ENCODE measurements at regions not wholly inside any gene's neighbourhood (a gene's known extent, or its start where the extent isn't known, plus 50 kb on each side); places are given as distances from the start of the nearest gene placed in this dataset.

DNA sequence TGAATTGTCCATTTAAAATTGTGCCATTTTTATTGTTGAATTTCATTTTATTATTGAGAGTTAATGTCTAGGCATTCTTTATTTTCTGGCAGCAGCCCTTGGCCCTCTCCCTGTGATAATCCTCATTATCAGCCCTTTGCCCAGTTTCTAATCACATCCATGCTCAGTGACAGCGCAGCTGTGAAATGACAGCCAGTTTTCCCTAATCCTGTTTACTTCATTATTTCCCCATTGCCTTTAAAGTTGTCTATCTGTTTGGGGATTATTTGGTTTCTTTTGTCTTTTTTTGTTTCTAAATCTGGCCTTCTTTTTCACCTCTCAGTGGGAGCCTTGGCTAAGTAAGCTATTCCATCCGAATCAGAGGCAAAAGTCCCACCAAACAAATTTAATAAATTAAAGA is 476.9 kb downstream of the SLC6A15 start:
- H3K4me1 ChIP-seq (ENCODE audit: control insufficient read depth, insufficient read depth, low read length): no peaks in the 10 kb centered on the region
- H3K27ac ChIP-seq (ENCODE audit: extremely low read depth, low read depth, low read length): no peak overlapping the region
- no peaks in the 10 kb centered on the region for H3K9me3 ChIP-seq (ENCODE audit: control insufficient read depth, insufficient read depth, low read depth, low read length)
- ChIA-PET POLR2A (no interaction called here), CTCF (interaction anchor here (0.5 to 0.6 kb wide), 3 partner anchors 33 to 350 kb away, joined by 3 to 4 read pairs (median 3); no protein-coding TSS in a partner anchor)
- no peak overlapping the region for H3K4me3 ChIP-seq (ENCODE audit: low read depth, low read length)
- TF ChIP-seq ZNF248 (tag by site-specific recombination; IDR thresholded peaks at IDR 0.05): no peak
- TF ChIP-seq GFI1B (tag by site-specific recombination; IDR thresholded peaks at IDR 0.05): no peak
- TF ChIP-seq ZNF10 (tag by site-specific recombination; IDR thresholded peaks at IDR 0.05): no peak
- TF ChIP-seq, protein P1, sequence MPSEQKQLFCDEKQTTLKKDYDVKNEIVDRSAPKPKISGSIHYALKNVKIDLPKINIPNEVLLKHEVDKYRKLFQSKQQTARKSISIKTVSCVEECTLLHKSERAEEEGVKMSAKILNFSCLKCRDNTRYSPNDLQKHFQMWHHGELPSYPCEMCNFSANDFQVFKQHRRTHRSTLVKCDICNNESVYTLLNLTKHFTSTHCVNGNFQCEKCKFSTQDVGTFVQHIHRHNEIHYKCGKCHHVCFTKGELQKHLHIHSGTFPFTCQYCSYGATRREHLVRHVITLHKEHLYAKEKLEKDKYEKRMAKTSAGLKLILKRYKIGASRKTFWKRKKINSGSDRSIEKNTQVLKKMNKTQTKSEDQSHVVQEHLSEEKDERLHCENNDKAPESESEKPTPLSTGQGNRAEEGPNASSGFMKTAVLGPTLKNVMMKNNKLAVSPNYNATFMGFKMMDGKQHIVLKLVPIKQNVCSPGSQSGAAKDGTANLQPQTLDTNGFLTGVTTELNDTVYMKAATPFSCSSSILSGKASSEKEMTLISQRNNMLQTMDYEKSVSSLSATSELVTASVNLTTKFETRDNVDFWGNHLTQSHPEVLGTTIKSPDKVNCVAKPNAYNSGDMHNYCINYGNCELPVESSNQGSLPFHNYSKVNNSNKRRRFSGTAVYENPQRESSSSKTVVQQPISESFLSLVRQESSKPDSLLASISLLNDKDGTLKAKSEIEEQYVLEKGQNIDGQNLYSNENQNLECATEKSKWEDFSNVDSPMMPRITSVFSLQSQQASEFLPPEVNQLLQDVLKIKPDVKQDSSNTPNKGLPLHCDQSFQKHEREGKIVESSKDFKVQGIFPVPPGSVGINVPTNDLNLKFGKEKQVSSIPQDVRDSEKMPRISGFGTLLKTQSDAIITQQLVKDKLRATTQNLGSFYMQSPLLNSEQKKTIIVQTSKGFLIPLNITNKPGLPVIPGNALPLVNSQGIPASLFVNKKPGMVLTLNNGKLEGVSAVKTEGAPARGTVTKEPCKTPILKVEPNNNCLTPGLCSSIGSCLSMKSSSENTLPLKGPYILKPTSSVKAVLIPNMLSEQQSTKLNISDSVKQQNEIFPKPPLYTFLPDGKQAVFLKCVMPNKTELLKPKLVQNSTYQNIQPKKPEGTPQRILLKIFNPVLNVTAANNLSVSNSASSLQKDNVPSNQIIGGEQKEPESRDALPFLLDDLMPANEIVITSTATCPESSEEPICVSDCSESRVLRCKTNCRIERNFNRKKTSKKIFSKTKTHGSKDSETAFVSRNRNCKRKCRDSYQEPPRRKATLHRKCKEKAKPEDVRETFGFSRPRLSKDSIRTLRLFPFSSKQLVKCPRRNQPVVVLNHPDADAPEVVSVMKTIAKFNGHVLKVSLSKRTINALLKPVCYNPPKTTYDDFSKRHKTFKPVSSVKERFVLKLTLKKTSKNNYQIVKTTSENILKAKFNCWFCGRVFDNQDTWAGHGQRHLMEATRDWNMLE (tag by site-specific recombination; conservative IDR thresholded peaks at IDR 0.05; ENCODE audit: low read depth): no peak
- TF ChIP-seq ZBTB48 (tag by site-specific recombination; IDR thresholded peaks at IDR 0.05): no peak
- TF ChIP-seq, protein P2, sequence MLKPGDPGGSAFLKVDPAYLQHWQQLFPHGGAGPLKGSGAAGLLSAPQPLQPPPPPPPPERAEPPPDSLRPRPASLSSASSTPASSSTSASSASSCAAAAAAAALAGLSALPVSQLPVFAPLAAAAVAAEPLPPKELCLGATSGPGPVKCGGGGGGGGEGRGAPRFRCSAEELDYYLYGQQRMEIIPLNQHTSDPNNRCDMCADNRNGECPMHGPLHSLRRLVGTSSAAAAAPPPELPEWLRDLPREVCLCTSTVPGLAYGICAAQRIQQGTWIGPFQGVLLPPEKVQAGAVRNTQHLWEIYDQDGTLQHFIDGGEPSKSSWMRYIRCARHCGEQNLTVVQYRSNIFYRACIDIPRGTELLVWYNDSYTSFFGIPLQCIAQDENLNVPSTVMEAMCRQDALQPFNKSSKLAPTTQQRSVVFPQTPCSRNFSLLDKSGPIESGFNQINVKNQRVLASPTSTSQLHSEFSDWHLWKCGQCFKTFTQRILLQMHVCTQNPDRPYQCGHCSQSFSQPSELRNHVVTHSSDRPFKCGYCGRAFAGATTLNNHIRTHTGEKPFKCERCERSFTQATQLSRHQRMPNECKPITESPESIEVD (tag by site-specific recombination; IDR thresholded peaks at IDR 0.05): no peak
- no peak for TF ChIP-seq BCL11B (tag by site-specific recombination; IDR thresholded peaks at IDR 0.05; ENCODE audit: low read depth)
- no peak for TF ChIP-seq SALL2 (tag by site-specific recombination; IDR thresholded peaks at IDR 0.05; ENCODE audit: borderline replicate concordance)
- no peak for TF ChIP-seq ZNF785 (tag by site-specific recombination; IDR thresholded peaks at IDR 0.05)
- no peak for TF ChIP-seq ZNF48 (tag by site-specific recombination; IDR thresholded peaks at IDR 0.05)
- TF ChIP-seq, protein P3, sequence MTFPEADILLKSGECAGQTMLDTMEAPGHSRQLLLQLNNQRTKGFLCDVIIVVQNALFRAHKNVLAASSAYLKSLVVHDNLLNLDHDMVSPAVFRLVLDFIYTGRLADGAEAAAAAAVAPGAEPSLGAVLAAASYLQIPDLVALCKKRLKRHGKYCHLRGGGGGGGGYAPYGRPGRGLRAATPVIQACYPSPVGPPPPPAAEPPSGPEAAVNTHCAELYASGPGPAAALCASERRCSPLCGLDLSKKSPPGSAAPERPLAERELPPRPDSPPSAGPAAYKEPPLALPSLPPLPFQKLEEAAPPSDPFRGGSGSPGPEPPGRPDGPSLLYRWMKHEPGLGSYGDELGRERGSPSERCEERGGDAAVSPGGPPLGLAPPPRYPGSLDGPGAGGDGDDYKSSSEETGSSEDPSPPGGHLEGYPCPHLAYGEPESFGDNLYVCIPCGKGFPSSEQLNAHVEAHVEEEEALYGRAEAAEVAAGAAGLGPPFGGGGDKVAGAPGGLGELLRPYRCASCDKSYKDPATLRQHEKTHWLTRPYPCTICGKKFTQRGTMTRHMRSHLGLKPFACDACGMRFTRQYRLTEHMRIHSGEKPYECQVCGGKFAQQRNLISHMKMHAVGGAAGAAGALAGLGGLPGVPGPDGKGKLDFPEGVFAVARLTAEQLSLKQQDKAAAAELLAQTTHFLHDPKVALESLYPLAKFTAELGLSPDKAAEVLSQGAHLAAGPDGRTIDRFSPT (tag by site-specific recombination; IDR thresholded peaks at IDR 0.05): no peak
- no peak for TF ChIP-seq TCF7L2 (IDR thresholded peaks at IDR 0.05; ENCODE audit: borderline replicate concordance, low read depth, low read length)
- no peaks in the 10 kb centered on the region for H3K36me3 ChIP-seq (ENCODE audit: control insufficient read depth in 2 of 2, insufficient read depth in 1 of 2, low read length in 2 of 2)

DNA sequence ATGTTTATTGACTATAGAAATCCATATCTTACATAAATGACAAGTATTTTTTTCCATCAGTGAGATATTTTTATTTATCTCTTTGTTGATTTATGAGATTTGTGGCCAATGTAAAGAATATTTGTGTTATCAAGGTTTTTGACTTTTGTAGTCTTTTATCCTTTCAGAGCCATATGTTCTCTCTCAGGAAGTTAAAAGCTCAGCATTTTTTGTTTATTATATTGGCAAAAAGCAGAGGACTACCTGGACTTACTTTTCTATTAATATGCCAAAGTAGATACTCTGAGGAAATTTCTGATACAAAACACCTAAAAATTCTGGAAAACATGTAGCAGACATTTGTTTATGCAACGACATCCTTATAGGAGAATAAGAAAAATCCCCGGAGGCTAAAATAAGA is 490.3 kb downstream of the SLC6A15 start:
- H3K4me1 ChIP-seq (ENCODE audit: control insufficient read depth, insufficient read depth, low read length): no peaks in the 10 kb centered on the region
- CTCF ChIA-PET: no interaction called here
- no peaks in the 10 kb centered on the region for H3K36me3 ChIP-seq (ENCODE audit: control insufficient read depth in 2 of 2, insufficient read depth in 1 of 2, low read length in 2 of 2)
- POLR2A ChIA-PET: no interaction called here
- H3K27ac ChIP-seq (ENCODE audit: extremely low read depth, low read depth, low read length): no peak overlapping the region
- H3K4me3 ChIP-seq (ENCODE audit: low read depth, low read length): no peak overlapping the region
- H3K9me3 ChIP-seq (ENCODE audit: control insufficient read depth, insufficient read depth, low read depth, low read length): no peaks in the 10 kb centered on the region
- TF ChIP-seq, protein P4, sequence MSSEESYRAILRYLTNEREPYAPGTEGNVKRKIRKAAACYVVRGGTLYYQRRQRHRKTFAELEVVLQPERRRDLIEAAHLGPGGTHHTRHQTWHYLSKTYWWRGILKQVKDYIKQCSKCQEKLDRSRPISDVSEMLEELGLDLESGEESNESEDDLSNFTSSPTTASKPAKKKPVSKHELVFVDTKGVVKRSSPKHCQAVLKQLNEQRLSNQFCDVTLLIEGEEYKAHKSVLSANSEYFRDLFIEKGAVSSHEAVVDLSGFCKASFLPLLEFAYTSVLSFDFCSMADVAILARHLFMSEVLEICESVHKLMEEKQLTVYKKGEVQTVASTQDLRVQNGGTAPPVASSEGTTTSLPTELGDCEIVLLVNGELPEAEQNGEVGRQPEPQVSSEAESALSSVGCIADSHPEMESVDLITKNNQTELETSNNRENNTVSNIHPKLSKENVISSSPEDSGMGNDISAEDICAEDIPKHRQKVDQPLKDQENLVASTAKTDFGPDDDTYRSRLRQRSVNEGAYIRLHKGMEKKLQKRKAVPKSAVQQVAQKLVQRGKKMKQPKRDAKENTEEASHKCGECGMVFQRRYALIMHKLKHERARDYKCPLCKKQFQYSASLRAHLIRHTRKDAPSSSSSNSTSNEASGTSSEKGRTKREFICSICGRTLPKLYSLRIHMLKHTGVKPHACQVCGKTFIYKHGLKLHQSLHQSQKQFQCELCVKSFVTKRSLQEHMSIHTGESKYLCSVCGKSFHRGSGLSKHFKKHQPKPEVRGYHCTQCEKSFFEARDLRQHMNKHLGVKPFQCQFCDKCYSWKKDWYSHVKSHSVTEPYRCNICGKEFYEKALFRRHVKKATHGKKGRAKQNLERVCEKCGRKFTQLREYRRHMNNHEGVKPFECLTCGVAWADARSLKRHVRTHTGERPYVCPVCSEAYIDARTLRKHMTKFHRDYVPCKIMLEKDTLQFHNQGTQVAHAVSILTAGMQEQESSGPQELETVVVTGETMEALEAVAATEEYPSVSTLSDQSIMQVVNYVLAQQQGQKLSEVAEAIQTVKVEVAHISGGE (tag by site-specific recombination; conservative IDR thresholded peaks at IDR 0.05; ENCODE audit: low read depth): no peak
- TF ChIP-seq, protein P5, sequence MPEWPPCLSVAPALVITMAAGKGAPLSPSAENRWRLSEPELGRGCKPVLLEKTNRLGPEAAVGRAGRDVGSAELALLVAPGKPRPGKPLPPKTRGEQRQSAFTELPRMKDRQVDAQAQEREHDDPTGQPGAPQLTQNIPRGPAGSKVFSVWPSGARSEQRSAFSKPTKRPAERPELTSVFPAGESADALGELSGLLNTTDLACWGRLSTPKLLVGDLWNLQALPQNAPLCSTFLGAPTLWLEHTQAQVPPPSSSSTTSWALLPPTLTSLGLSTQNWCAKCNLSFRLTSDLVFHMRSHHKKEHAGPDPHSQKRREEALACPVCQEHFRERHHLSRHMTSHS (tag by site-specific recombination; IDR thresholded peaks at IDR 0.05): no peak
- TF ChIP-seq EGR2 (tag by site-specific recombination; IDR thresholded peaks at IDR 0.05; ENCODE audit: low read depth): no peak
- TF ChIP-seq ZNF394 (tag by site-specific recombination; IDR thresholded peaks at IDR 0.05; ENCODE audit: borderline replicate concordance): no peak
- no peak for TF ChIP-seq ZNF202 (tag by site-specific recombination; IDR thresholded peaks at IDR 0.05; ENCODE audit: borderline replicate concordance)
- TF ChIP-seq ZFP3 (tag by site-specific recombination; IDR thresholded peaks at IDR 0.05; ENCODE audit: low read depth): no peak
- TF ChIP-seq, protein P6, sequence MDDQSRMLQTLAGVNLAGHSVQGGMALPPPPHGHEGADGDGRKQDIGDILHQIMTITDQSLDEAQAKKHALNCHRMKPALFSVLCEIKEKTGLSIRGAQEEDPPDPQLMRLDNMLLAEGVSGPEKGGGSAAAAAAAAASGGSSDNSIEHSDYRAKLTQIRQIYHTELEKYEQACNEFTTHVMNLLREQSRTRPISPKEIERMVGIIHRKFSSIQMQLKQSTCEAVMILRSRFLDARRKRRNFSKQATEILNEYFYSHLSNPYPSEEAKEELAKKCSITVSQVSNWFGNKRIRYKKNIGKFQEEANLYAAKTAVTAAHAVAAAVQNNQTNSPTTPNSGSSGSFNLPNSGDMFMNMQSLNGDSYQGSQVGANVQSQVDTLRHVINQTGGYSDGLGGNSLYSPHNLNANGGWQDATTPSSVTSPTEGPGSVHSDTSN (CRISPR knock-in tag; IDR thresholded peaks at IDR 0.05): no peak
- TF ChIP-seq ZNF266 (tag by site-specific recombination; IDR thresholded peaks at IDR 0.05; ENCODE audit: low read depth): no peak
- no peak for TF ChIP-seq ZNF16 (tag by site-specific recombination; IDR thresholded peaks at IDR 0.05; ENCODE audit: low read depth)
